ENCODE measurements at regions not wholly inside any gene's neighbourhood (a gene's known extent, or its start where the extent isn't known, plus 50 kb on each side); places are given as distances from the start of the nearest gene placed in this dataset.

- Histone ChIP-seq H3K4me3 (ENCODE audit: low read depth in 1 of 2, low read length in 2 of 2) (no peak overlapping the region), H3K27me3 (ENCODE audit: insufficient read depth, low read length, poor library complexity) (no peaks in the 10 kb centered on the region), H3K36me3 (ENCODE audit: insufficient read depth, low read length) (no peaks in the 10 kb centered on the region), H2AFZ (ENCODE audit: low read depth, low read length) (no peak overlapping the region), H3K27ac (ENCODE audit: low read length) (no peak overlapping the region), H3K4me2 (ENCODE audit: insufficient read depth, low read length) (no peak overlapping the region), H3K79me2 (ENCODE audit: insufficient read depth, low read length) (no peaks in the 10 kb centered on the region), H3K9ac (ENCODE audit: low read depth, low read length) (no peak overlapping the region), H4K20me1 (ENCODE audit: insufficient read depth, low read length) (no peaks in the 10 kb centered on the region), H3K4me1 (ENCODE audit: insufficient read depth, low read length) (no peaks in the 10 kb centered on the region), H3K9me3 (ENCODE audit: insufficient read depth, low read length, severe bottlenecking) (no peaks in the 10 kb centered on the region)
- ATAC-seq (ENCODE audit: insufficient read depth, low read depth) = no peak
- no peak for TF ChIP-seq EZH2 (IDR thresholded peaks at IDR 0.05; ENCODE audit: borderline replicate concordance, low read depth, low read length, severe bottlenecking)
- TF ChIP-seq CTCF (IDR thresholded peaks at IDR 0.05; ENCODE audit: borderline replicate concordance, extremely low read depth, low read length, poor library complexity, severe bottlenecking) = no peak
- DNase-seq = no peak
Measured at GRCh38 chr6:71537717-71538116, 249.1 kb downstream of the OGFRL1 start.

GRCh38 chr6:71544028-71544427, 255.4 kb downstream of the OGFRL1 start:
- Histone ChIP-seq H3K4me1 (ENCODE audit: insufficient read depth, low read length) (no peaks in the 10 kb centered on the region), H3K27me3 (ENCODE audit: insufficient read depth, low read length, poor library complexity) (no peaks in the 10 kb centered on the region), H3K4me3 (ENCODE audit: low read depth in 1 of 2, low read length in 2 of 2) (no peak overlapping the region), H3K4me2 (ENCODE audit: insufficient read depth, low read length) (no peak overlapping the region), H3K79me2 (ENCODE audit: insufficient read depth, low read length) (no peaks in the 10 kb centered on the region), H2AFZ (ENCODE audit: low read depth, low read length) (no peak overlapping the region), H3K36me3 (ENCODE audit: insufficient read depth, low read length) (no peaks in the 10 kb centered on the region), H3K9me3 (ENCODE audit: insufficient read depth, low read length, severe bottlenecking) (no peaks in the 10 kb centered on the region), H3K9ac (ENCODE audit: low read depth, low read length) (no peak overlapping the region), H3K27ac (ENCODE audit: low read length) (no peak overlapping the region), H4K20me1 (ENCODE audit: insufficient read depth, low read length) (no peaks in the 10 kb centered on the region)
- ATAC-seq (ENCODE audit: insufficient read depth, low read depth) (no peak), DNase-seq (no peak)
- TF ChIP-seq CTCF (IDR thresholded peaks at IDR 0.05; ENCODE audit: borderline replicate concordance, extremely low read depth, low read length, poor library complexity, severe bottlenecking) = no peak
- no peak for TF ChIP-seq EZH2 (IDR thresholded peaks at IDR 0.05; ENCODE audit: borderline replicate concordance, low read depth, low read length, severe bottlenecking)

- no peak for DNase-seq
- Histone ChIP-seq H4K20me1 (ENCODE audit: insufficient read depth, low read length) (no peaks in the 10 kb centered on the region), H3K4me1 (ENCODE audit: insufficient read depth, low read length) (no peaks in the 10 kb centered on the region), H2AFZ (ENCODE audit: low read depth, low read length) (no peak overlapping the region), H3K4me2 (ENCODE audit: insufficient read depth, low read length) (no peak overlapping the region), H3K4me3 (ENCODE audit: low read depth in 1 of 2, low read length in 2 of 2) (no peak overlapping the region), H3K9ac (ENCODE audit: low read depth, low read length) (no peak overlapping the region), H3K36me3 (ENCODE audit: insufficient read depth, low read length) (no peaks in the 10 kb centered on the region), H3K79me2 (ENCODE audit: insufficient read depth, low read length) (no peaks in the 10 kb centered on the region), H3K9me3 (ENCODE audit: insufficient read depth, low read length, severe bottlenecking) (no peaks in the 10 kb centered on the region), H3K27ac (ENCODE audit: low read length) (no peak overlapping the region), H3K27me3 (ENCODE audit: insufficient read depth, low read length, poor library complexity) (no peaks in the 10 kb centered on the region)
- no peak for TF ChIP-seq EZH2 (IDR thresholded peaks at IDR 0.05; ENCODE audit: borderline replicate concordance, low read depth, low read length, severe bottlenecking)
- no peak for TF ChIP-seq CTCF (IDR thresholded peaks at IDR 0.05; ENCODE audit: borderline replicate concordance, extremely low read depth, low read length, poor library complexity, severe bottlenecking)
- ATAC-seq (ENCODE audit: insufficient read depth, low read depth) = no peak
Measured at GRCh38 chr6:71544906-71545305, 256.3 kb downstream of the OGFRL1 start.

- Histone ChIP-seq H3K4me2 (ENCODE audit: insufficient read depth, low read length) (no peak overlapping the region), H2AFZ (ENCODE audit: low read depth, low read length) (no peak overlapping the region), H3K36me3 (ENCODE audit: insufficient read depth, low read length) (no peaks in the 10 kb centered on the region), H3K27ac (ENCODE audit: low read length) (no peak overlapping the region), H3K79me2 (ENCODE audit: insufficient read depth, low read length) (no peaks in the 10 kb centered on the region), H4K20me1 (ENCODE audit: insufficient read depth, low read length) (no peaks in the 10 kb centered on the region), H3K9ac (ENCODE audit: low read depth, low read length) (no peak overlapping the region), H3K27me3 (ENCODE audit: insufficient read depth, low read length, poor library complexity) (no peaks in the 10 kb centered on the region), H3K4me3 (ENCODE audit: low read depth in 1 of 2, low read length in 2 of 2) (no peak overlapping the region), H3K4me1 (ENCODE audit: insufficient read depth, low read length) (no peaks in the 10 kb centered on the region), H3K9me3 (ENCODE audit: insufficient read depth, low read length, severe bottlenecking) (no peaks in the 10 kb centered on the region)
- TF ChIP-seq EZH2 (IDR thresholded peaks at IDR 0.05; ENCODE audit: borderline replicate concordance, low read depth, low read length, severe bottlenecking) (no peak), CTCF (IDR thresholded peaks at IDR 0.05; ENCODE audit: borderline replicate concordance, extremely low read depth, low read length, poor library complexity, severe bottlenecking) (no peak)
- ATAC-seq (ENCODE audit: insufficient read depth, low read depth) (no peak), DNase-seq (no peak)
Measured at GRCh38 chr6:71545905-71546304, 257.3 kb downstream of the OGFRL1 start.

All from DND-41 (cell line).